ENCODE measurements at regions not wholly inside any gene's neighbourhood (a gene's known extent, or its start where the extent isn't known, plus 50 kb on each side); places are given as distances from the start of the nearest gene placed in this dataset.
"Not testable (repeated sequence)": the region's sequence is repeated elsewhere in the genome, so short reads cannot be mapped to it uniquely, and the experiment has no call there.

- TF ChIP-seq CTCF (IDR thresholded peaks at IDR 0.05); ZFX (IDR thresholded peaks at IDR 0.05; ENCODE audit: borderline replicate concordance): not testable (repeated sequence)
Measured at GRCh38 chr2:83789674-83790073, 669.4 kb downstream of the SUCLG1 start.

All from 22Rv1 (cell line).